HAP-1 (cell line): ENCODE measurements at regions not wholly inside any gene's neighbourhood (a gene's known extent, or its start where the extent isn't known, plus 50 kb on each side); places are given as distances from the start of the nearest gene placed in this dataset.

Experiments
- DNase-seq, 2 experiments: peaks; one replicate each; pipeline ENCODE4 v3.0.0-alpha.2; 2016 to 2020; ENCODE audit warnings: low spot score in 2 of 2
- H3K27me3 ChIP-seq: fragments of 250-450 bp; sonication (Bioruptor Pico); 2 replicates; pipeline ENCODE4 v1.5.1; 2020; ENCODE audit warnings: low read depth, mild to moderate bottlenecking, moderate library complexity
- H3K36me3 ChIP-seq: fragments of 250-450 bp; sonication (Bioruptor Pico); replicated peaks from 2 replicates; pipeline ENCODE4 v1.5.1; 2020; ENCODE audit warnings: mild to moderate bottlenecking
- H3K4me1 ChIP-seq: fragments of 250-450 bp; sonication (Bioruptor Pico); 2 replicates; pipeline ENCODE4 v1.5.1; 2020; ENCODE audit warnings: mild to moderate bottlenecking
- H3K4me3 ChIP-seq: fragments of 250-450 bp; sonication (Bioruptor Pico); 2 replicates; pipeline ENCODE4 v1.5.1; 2020; ENCODE audit warnings: mild to moderate bottlenecking, moderate library complexity
- H3K9me3 ChIP-seq: fragments of 250-450 bp; sonication (Bioruptor Pico); 2 replicates; pipeline ENCODE4 v1.5.1; 2020; ENCODE audit warnings: mild to moderate bottlenecking, moderate library complexity
- in situ Hi-C: fragments of 300-500 bp; cut with MboI; formaldehyde crosslinking; loops from 3 replicates; pipeline ENCODE4 v1.14.3; 2020; ENCODE audit warnings: low sequenced_read_pairs, inconsistent platforms, mixed read lengths

DNA sequence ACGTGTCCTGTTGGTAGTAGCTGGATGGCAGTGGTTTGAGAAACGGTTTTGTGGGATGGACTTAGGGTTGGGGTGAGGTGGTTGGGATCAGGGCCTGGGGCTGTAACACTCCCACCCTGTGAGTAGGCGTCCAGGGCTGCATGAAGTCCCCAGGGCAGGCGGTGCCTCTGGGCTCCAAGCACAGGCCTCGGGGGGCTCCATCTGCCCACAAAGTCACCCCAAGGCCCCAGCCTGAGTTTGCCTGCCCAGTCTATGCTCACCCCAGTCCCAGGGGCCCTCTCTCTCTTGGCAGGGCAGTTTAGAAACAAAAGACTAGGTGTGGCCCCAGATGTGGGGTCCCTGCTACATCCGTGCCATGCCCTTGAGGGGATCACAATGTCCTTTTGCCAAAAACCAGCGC is 86.9 kb upstream of the PRR23E start:
- DNase-seq = no peak
- in situ Hi-C loops = no loop called here

GRCh38 chr3:127106456-127106855 is 86.5 kb upstream of the PRR23E start:
- Histone ChIP-seq H3K27me3 (no peaks in the 10 kb centered on the region), H3K4me1 (no peaks in the 10 kb centered on the region), H3K4me3 (no peak overlapping the region), H3K36me3 (no peaks in the 10 kb centered on the region), H3K9me3 (no peaks in the 10 kb centered on the region)
- in situ Hi-C loops = no loop called here
- no peak for DNase-seq

More for the DNA sequence above, 86.9 kb upstream of the PRR23E start:
- Histone ChIP-seq H3K27me3 (no peaks in the 10 kb centered on the region), H3K9me3 (no peaks in the 10 kb centered on the region), H3K36me3 (no peaks in the 10 kb centered on the region), H3K4me3 (no peak overlapping the region), H3K4me1 (no peaks in the 10 kb centered on the region)

DNA sequence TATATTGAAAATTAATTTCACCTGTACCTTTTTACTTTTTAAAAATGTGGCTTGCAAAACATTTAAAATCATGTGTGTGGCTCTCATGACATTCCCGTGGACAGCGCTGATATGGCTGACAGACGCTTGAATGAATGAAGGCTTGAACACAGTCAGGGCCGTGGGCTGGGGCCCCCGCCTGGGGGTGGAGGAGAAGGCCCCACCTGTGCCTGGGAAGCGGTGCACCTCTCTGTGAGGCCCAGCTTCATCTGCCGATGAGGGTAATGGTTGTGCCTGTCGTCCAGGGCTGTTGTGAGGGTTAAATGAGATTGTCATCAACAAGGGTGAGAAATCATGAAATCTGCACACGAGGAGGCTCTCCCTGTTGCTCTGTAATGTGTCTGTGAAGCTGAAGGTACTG is 85.9 kb upstream of the PRR23E start:
- H3K4me3 ChIP-seq = no peak overlapping the region
- H3K9me3 ChIP-seq = 0 out of 2 replicates have a peak, but pooled peaks cover under 1% of the 10 kb centered on the region
- no peaks in the 10 kb centered on the region for H3K4me1 ChIP-seq
- no peaks in the 10 kb centered on the region for H3K27me3 ChIP-seq
- in situ Hi-C loops = no loop called here
- DNase-seq = no peak
- no peaks in the 10 kb centered on the region for H3K36me3 ChIP-seq

- no peaks in the 10 kb centered on the region for H3K4me1 ChIP-seq
- no peak for DNase-seq
- H3K27me3 ChIP-seq = no peaks in the 10 kb centered on the region
- in situ Hi-C loops = no loop called here
- H3K9me3 ChIP-seq = peaks cover 6% of the 10 kb centered on the region; the same call in 1 of the 2 replicates
- no peaks in the 10 kb centered on the region for H3K36me3 ChIP-seq
- no peak overlapping the region for H3K4me3 ChIP-seq
Observed at GRCh38 chr3:127107491-127108375, 85.2 kb upstream of the PRR23E start.

DNA sequence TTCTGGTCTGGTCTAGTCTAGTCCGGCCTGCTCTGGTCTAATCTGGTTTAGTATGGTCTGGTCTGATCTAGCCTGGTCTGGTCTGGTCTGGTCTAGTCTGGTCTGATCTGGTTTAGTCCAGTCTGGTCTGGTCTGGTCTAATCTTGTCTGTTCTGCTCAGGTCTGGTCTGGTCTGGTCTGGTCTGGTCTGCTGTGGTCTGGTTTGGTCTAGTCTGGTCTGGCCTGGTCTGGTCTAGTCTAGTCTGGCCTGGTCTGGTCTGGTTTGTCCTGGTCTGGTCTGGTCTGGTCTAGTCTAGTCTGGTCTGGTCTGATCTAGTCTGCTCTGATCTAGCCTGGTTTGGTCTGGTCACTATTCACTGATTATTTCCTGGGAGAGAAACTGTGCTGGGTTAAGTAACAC is 84.1 kb upstream of the PRR23E start:
- H3K36me3 ChIP-seq = no peaks in the 10 kb centered on the region
- no peaks in the 10 kb centered on the region for H3K4me1 ChIP-seq
- no peak overlapping the region for H3K4me3 ChIP-seq
- in situ Hi-C loops = no loop called here
- peaks cover 6% of the 10 kb centered on the region; the same call in 1 of the 2 replicates for H3K9me3 ChIP-seq
- no peaks in the 10 kb centered on the region for H3K27me3 ChIP-seq
- no peak for DNase-seq

DNA sequence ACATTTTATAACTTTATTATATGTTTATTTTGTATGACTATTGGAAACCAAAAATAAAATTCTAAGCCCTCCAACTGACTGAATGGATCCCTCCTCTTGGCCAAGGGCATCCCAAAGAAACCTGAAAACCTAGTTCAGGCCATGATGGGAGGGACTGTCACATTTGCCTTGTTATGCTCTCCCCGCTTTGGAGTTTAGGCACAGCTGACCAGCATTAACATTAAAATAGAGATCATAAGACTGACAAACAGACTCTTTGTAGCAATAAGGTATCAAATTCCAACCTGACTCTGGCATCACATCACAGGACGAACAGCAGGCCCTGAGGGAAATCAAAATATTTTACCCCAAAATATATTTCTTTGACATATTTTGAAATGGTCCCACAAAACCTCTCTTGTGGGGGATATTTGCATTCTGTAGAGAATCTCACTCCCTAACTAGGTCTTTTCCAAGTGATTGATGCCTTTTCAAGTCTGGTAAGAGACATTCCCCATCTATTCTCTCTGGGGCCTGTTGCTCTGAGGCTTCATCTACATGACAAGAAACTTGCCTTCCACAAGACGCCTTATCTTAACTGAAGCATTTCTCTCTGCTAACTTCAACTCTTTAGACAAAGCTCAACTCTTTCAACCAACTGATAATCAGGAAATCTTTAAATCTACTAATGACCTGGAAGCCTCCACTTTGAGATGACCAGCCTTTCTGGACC is 81.8 kb upstream of the PRR23E start:
- peak in 1 of 2 experiments; percentile 32 for DNase-seq
- H3K4me3 ChIP-seq = no peak overlapping the region
- H3K9me3 ChIP-seq = peaks cover 6% of the 10 kb centered on the region; the same call in 1 of the 2 replicates
- no peaks in the 10 kb centered on the region for H3K36me3 ChIP-seq
- H3K4me1 ChIP-seq = peaks cover 2% of the 10 kb centered on the region; the same call in 1 of the 2 replicates
- H3K27me3 ChIP-seq = no peaks in the 10 kb centered on the region
- in situ Hi-C loops = no loop called here

- in situ Hi-C loops = no loop called here
- Histone ChIP-seq H3K9me3 (peaks cover 6% of the 10 kb centered on the region; the same call in 1 of the 2 replicates), H3K4me1 (peaks cover 3% of the 10 kb centered on the region; the same call in 1 of the 2 replicates), H3K36me3 (no peaks in the 10 kb centered on the region), H3K4me3 (no peak overlapping the region), H3K27me3 (no peaks in the 10 kb centered on the region)
- DNase-seq = no peak
Observed at GRCh38 chr3:127112796-127113570, 79.9 kb upstream of the PRR23E start.

GRCh38 chr3:127113571-127113891 is 79.4 kb upstream of the PRR23E start:
- Histone ChIP-seq H3K36me3 (no peaks in the 10 kb centered on the region), H3K27me3 (no peaks in the 10 kb centered on the region), H3K4me3 (no peak overlapping the region), H3K9me3 (peaks cover 6% of the 10 kb centered on the region; the same call in 1 of the 2 replicates), H3K4me1 (peaks cover 3% of the 10 kb centered on the region; the same call in 1 of the 2 replicates)
- in situ Hi-C loops = no loop called here
- DNase-seq = no peak

DNA sequence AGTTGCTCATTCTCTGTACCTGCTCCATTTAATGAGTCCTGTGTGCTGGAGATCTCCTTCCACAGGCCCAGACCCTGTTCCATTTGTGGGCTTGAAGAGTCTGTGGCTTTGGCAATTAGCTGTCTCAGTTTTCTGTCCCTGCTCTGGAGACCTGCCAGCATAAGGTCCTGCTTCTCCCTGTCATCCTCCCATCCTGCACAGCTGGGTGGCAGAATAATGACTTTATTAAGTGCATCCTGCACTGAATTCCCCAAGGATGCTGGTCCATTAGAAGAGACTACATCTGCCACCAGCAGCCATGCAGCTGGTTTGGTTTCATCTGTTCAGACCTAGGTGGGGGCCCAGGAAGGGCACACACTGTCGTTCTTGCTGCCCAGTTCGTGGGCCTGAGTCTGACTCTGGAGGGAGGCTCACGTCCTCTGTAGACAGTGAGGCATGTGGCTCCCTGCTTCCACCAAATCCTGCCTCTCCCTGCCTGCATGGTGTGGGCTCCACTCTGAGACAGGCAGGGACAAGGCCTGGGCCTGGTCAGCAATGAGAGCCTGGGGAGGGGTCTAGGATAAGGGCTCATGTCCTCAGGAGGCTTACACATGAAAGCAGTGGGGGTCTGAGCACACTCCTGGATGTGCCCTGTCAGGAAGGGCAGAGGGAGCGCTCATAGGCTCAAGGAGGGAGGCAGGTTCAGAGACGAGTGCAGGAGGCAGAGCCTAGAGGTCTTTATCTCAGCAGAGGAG is 78.4 kb upstream of the PRR23E start:
- Histone ChIP-seq H3K4me3 (no peak overlapping the region), H3K36me3 (no peaks in the 10 kb centered on the region), H3K27me3 (no peaks in the 10 kb centered on the region), H3K4me1 (peaks cover 11% of the 10 kb centered on the region), H3K9me3 (peaks cover 6% of the 10 kb centered on the region; the same call in 1 of the 2 replicates)
- no peak for DNase-seq
- in situ Hi-C loops = no loop called here

GRCh38 chr3:127115691-127116351 is 77.1 kb upstream of the PRR23E start:
- no peaks in the 10 kb centered on the region for H3K27me3 ChIP-seq
- H3K4me3 ChIP-seq = no peak overlapping the region
- H3K9me3 ChIP-seq = peaks cover 6% of the 10 kb centered on the region; the same call in 1 of the 2 replicates
- DNase-seq = no peak
- in situ Hi-C loops = no loop called here
- H3K4me1 ChIP-seq = peaks cover 18% of the 10 kb centered on the region
- H3K36me3 ChIP-seq = no peaks in the 10 kb centered on the region

GRCh38 chr3:127118366-127118765 is 74.6 kb upstream of the PRR23E start:
- DNase-seq = peak in 1 of 2 experiments; percentile 25
- H3K4me1 ChIP-seq = peaks cover 18% of the 10 kb centered on the region
- in situ Hi-C loops = no loop called here
- H3K27me3 ChIP-seq = no peaks in the 10 kb centered on the region
- H3K36me3 ChIP-seq = no peaks in the 10 kb centered on the region
- H3K9me3 ChIP-seq = no peaks in the 10 kb centered on the region
- no peak overlapping the region for H3K4me3 ChIP-seq

- peak; percentile 25 to 71 for DNase-seq
- Histone ChIP-seq H3K4me1 (peaks cover 18% of the 10 kb centered on the region), H3K36me3 (no peaks in the 10 kb centered on the region), H3K9me3 (no peaks in the 10 kb centered on the region), H3K4me3 (no peak overlapping the region), H3K27me3 (no peaks in the 10 kb centered on the region)
- in situ Hi-C loops = no loop called here
Observed at GRCh38 chr3:127119693-127120464, 73.1 kb upstream of the PRR23E start.
